GM12878 (cell line): ENCODE measurements at regions not wholly inside any gene's neighbourhood (a gene's known extent, or its start where the extent isn't known, plus 50 kb on each side); places are given as distances from the start of the nearest gene placed in this dataset.

Experiments
- ATAC-seq: fragments of 200-7000 bp; cut with Tn5 transposase; 3 replicates; pipeline ENCODE4 v1.9.1; 2020; ENCODE audit warnings: mild to moderate bottlenecking, moderate library complexity
- BruUV-seq: library from RNA; stranded (reverse); fragments of 400-500 nt; replicated peaks from 2 replicates; lab custom pipeline; 2021; lab: Mats Ljungman, UMichigan
- CTCF ChIA-PET: fragments of 300-600 bp; sonication (Branson Sonifier 250); formaldehyde crosslinking; extraction: SDS; loops from one replicate; lab custom pipeline; 2021; ENCODE audit warnings: inconsistent platforms; lab: Yijun Ruan, JAX
- POLR2A ChIA-PET: fragments of 350-600 bp; formaldehyde crosslinking; extraction: SDS; loops from one replicate; lab custom pipeline; 2021; ENCODE audit warnings: inconsistent platforms; lab: Charles Lee
- RAD21 ChIA-PET: fragments of 300-600 bp; sonication (Branson Sonifier 250); formaldehyde crosslinking; loops from one replicate; lab custom pipeline; 2023; ENCODE audit warnings: antibody characterized with exemption; ENCODE audit not compliant: unreplicated experiment; lab: Charles Lee
- SMC1A ChIA-PET: fragments of 300-600 bp; sonication (Branson Sonifier 250); formaldehyde crosslinking; loops from one replicate; lab custom pipeline; 2023; ENCODE audit not compliant: unreplicated experiment, uncharacterized antibody; lab: Charles Lee
- DNase-seq: peaks from one replicate; pipeline ENCODE4 v3.0.0-alpha.2; 2011; ENCODE audit warnings: low read depth, low spot score
- FAIRE-seq: peaks from 3 replicates; lab custom pipeline; 2011; peaks lifted over from hg19 to GRCh38; lab: Jason Lieb, UNC
- H2AFZ ChIP-seq: 2 replicates; pipeline ENCODE4 v1.6.0; 2011; ENCODE audit warnings: low read depth, low read length, control low read depth; ENCODE audit not compliant: control insufficient read depth
- H3K27ac ChIP-seq: 2 replicates; pipeline ENCODE4 v1.5.1; 2011; ENCODE audit warnings: control low read depth; ENCODE audit not compliant: control insufficient read depth, insufficient read depth
- H3K27me3 ChIP-seq, 2 experiments: replicated peaks in 1 of 2; 2 replicates each; pipeline versions ENCODE4 v1.6.0 to v1.6.1; 2011; ENCODE audit warnings: low read length in 1 of 2; ENCODE audit not compliant: control insufficient read depth in 2 of 2, insufficient read depth in 2 of 2
- H3K36me3 ChIP-seq, 2 experiments: 2 replicates each; pipeline ENCODE4 v1.5.1; 2011; ENCODE audit warnings: low read length in 1 of 2; ENCODE audit not compliant: control insufficient read depth in 2 of 2, insufficient read depth in 2 of 2
- H3K4me1 ChIP-seq: 2 replicates; pipeline ENCODE4 v1.6.1; 2011; ENCODE audit warnings: mild to moderate bottlenecking, low read length, moderate library complexity, mixed read lengths; ENCODE audit not compliant: control insufficient read depth, insufficient read depth
- H3K4me2 ChIP-seq: 2 replicates; pipeline ENCODE4 v1.6.0; 2011; ENCODE audit warnings: control low read depth; ENCODE audit not compliant: control insufficient read depth, insufficient read depth
- H3K4me3 ChIP-seq: fragments of 200-600 bp; sonication (generic); 2 replicates; pipeline ENCODE4 v1.5.1; 2016
- H3K79me2 ChIP-seq: 2 replicates; pipeline ENCODE4 v1.6.0; 2011; ENCODE audit warnings: low read length; ENCODE audit not compliant: control insufficient read depth, insufficient read depth
- H3K9ac ChIP-seq: 2 replicates; pipeline ENCODE4 v1.8.0; 2011; ENCODE audit warnings: low read length, control low read depth, mixed read lengths; ENCODE audit not compliant: control insufficient read depth, insufficient read depth
- H3K9me3 ChIP-seq: replicated peaks from 3 replicates; pipeline ENCODE4 v1.5.1; 2011; ENCODE audit warnings: mild to moderate bottlenecking, low read length; ENCODE audit not compliant: control insufficient read depth, insufficient read depth
- H4K20me1 ChIP-seq: 2 replicates; pipeline ENCODE4 v1.6.0; 2011; ENCODE audit not compliant: control insufficient read depth, insufficient read depth
- CTCF ChIP-seq, 3 experiments: IDR thresholded peaks in 2 of 3; conservative IDR thresholded peaks in 1 of 3; 2 replicates each; pipeline ENCODE4 v1.5.1; 2011; ENCODE audit warnings: low read depth in 3 of 3, low read length in 3 of 3, mild to moderate bottlenecking in 3 of 3, control low read depth in 2 of 3, moderate library complexity in 2 of 3, inconsistent platforms in 1 of 3, mixed read lengths in 1 of 3; ENCODE audit not compliant: control insufficient read depth in 2 of 3, insufficient read depth in 1 of 3; ENCODE audit errors: extremely low read depth in 1 of 3
- FOS ChIP-seq: IDR thresholded peaks from 3 replicates; pipeline ENCODE4 v1.6.1; 2011; ENCODE audit warnings: borderline replicate concordance; ENCODE audit not compliant: insufficient read length; ENCODE audit errors: extremely low read depth
- FOXM1 ChIP-seq: IDR thresholded peaks from 2 replicates; pipeline ENCODE4 v1.6.1; 2012; ENCODE audit warnings: low read depth, mild to moderate bottlenecking, inconsistent platforms, low read length, moderate library complexity
- HDGF ChIP-seq: fragments of 450-650 bp; IDR thresholded peaks from 2 replicates; pipeline ENCODE4 v1.6.1; 2016; ENCODE audit warnings: antibody characterized with exemption
- IKZF1 ChIP-seq: fragments of 450-650 bp; conservative IDR thresholded peaks from 2 replicates; pipeline ENCODE4 v1.6.1; 2017; ENCODE audit warnings: antibody characterized with exemption, mild to moderate bottlenecking
- MTA2 ChIP-seq: fragments of 450-650 bp; IDR thresholded peaks from 2 replicates; pipeline ENCODE4 v1.6.1; 2016; ENCODE audit warnings: low read depth, mild to moderate bottlenecking, moderate library complexity
- NKRF ChIP-seq: fragments of 450-650 bp; conservative IDR thresholded peaks from 2 replicates; pipeline ENCODE4 v1.6.1; 2017; ENCODE audit warnings: mild to moderate bottlenecking, moderate library complexity
- NR2C2 ChIP-seq: IDR thresholded peaks from 2 replicates; pipeline ENCODE4 v1.6.1; 2011; ENCODE audit warnings: borderline replicate concordance, low read depth; ENCODE audit not compliant: control insufficient read depth, insufficient read length
- RCOR1 ChIP-seq: conservative IDR thresholded peaks from 2 replicates; pipeline ENCODE4 v1.6.1; 2012; ENCODE audit warnings: low read depth, low read length, improper control_type of control experiment
- ZZZ3 ChIP-seq: IDR thresholded peaks from 2 replicates; pipeline ENCODE4 v1.6.1; 2011; ENCODE audit warnings: low read depth; ENCODE audit not compliant: control insufficient read depth, insufficient read length
- WGBS: methylation state at CpG from one replicate; pipeline ENCODE4 v1.1.6; 2016; ENCODE audit warnings: low lambda C conversion rate; ENCODE audit not compliant: insufficient replicate concordance, insufficient coverage; ENCODE audit errors: missing lambda C conversion rate; 5-methylcytosine and 5-hydroxymethylcytosine counted together
- in situ Hi-C: fragments of 300-500 bp; cut with MboI; formaldehyde crosslinking; loops from 9 replicates; pipeline ENCODE4 v1.14.3; 2018; ENCODE audit warnings: mixed read lengths
- intact Hi-C: fragments of 100-400 bp; cut with micrococcal nuclease; formaldehyde crosslinking; loops from one replicate; pipeline ENCODE4 v1.14.2; 2022; ENCODE audit not compliant: unreplicated experiment

GRCh38 chr6:144434308-144434990 is 149.3 kb downstream of the UTRN start:
- H3K4me2 ChIP-seq = no peak overlapping the region
- H3K27ac ChIP-seq = no peak overlapping the region
- WGBS = 96% methylated on average over 3 of the region's 6 CpGs
- no peaks in the 10 kb centered on the region for H3K4me1 ChIP-seq
- ChIA-PET RAD21 (interaction anchor here (1.3 kb wide), 1 partner anchor 48 kb away, joined by 3 read pairs; no protein-coding TSS in a partner anchor), SMC1A (interaction anchor here (1.3 to 1.9 kb wide), 2 partner anchors 9 to 48 kb away, joined by 4 to 5 read pairs; no protein-coding TSS in a partner anchor), POLR2A (no interaction called here), CTCF (interaction anchor here (1.1 kb wide), 1 partner anchor 27 kb away, joined by 4 read pairs; no protein-coding TSS in a partner anchor)
- DNase-seq = no peak
- H3K36me3 ChIP-seq = peaks cover 1 to 22% of the 10 kb centered on the region in 2 experiments
- no peaks in the 10 kb centered on the region; the same call in 2 of the 3 replicates for H3K9me3 ChIP-seq
- no peak overlapping the region for H3K9ac ChIP-seq
- no peak for ATAC-seq
- H4K20me1 ChIP-seq = no peaks in the 10 kb centered on the region
- no peak overlapping the region for H2AFZ ChIP-seq
- no peak for FAIRE-seq
- no peaks in the 10 kb centered on the region for H3K79me2 ChIP-seq
- H3K27me3 ChIP-seq = no peaks in the 10 kb centered on the region
- no peak overlapping the region for H3K4me3 ChIP-seq
- in situ Hi-C loops = no loop called here
- BruUV-seq = no TSS peak
- intact Hi-C loops = no loop called here
- TF ChIP-seq NKRF (no peak), FOS (no peak), RCOR1 (no peak), MTA2 (no peak), CTCF (IDR thresholded peaks at IDR 0.05 in 2 of 3, conservative IDR thresholded peaks at IDR 0.05 in 1 of 3; ENCODE audit: control insufficient read depth in 2 of 3, extremely low read depth in 1 of 3, insufficient read depth in 1 of 3, low read depth in 3 of 3, low read length in 3 of 3) (no peak), FOXM1 (no peak), NR2C2 (no peak), ZZZ3 (no peak), HDGF (no peak), IKZF1 (no peak)
